KBM-7 (cell line): ENCODE measurements at regions not wholly inside any gene's neighbourhood (a gene's known extent, or its start where the extent isn't known, plus 50 kb on each side); places are given as distances from the start of the nearest gene placed in this dataset.
A peak's percentile ranks its signal among the peaks of the same experiment; 100 is the strongest.

ENCODE experiments used
- DNase-seq: peaks from one replicate; pipeline ENCODE4 v3.0.0-alpha.2; 2015
- in situ Hi-C: fragments of 300-500 bp; cut with MboI; formaldehyde crosslinking; loops from 2 replicates; pipeline ENCODE4 v1.14.3; 2020; ENCODE audit warnings: low sequenced_read_pairs, low pct_unique_long_range_greater_than_20kb, mixed read lengths

DNA sequence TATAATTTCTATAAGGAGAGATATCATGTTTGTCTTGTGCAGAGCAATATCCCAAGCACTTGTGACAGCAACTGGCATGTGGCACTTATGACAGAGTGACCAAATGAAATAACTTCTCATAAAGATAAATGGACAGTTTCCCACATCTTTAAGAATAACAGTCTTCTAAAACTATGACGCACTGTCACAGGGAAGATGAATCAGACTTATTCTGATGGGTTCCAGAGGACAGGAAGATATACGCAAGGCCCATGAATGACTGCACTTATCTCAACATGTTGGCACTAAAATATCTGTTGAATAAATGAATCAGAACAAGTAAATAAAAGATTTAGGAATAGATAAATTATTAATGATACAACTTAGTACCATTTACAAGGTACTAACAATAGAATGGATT is 465.8 kb upstream of the SYT1 start:
- no peak for DNase-seq
- in situ Hi-C loops, result no loop called here

- DNase-seq, result no peak
- in situ Hi-C loops, result no loop called here
Measured at GRCh38 chr12:78402366-78403134, 462.0 kb upstream of the SYT1 start.

GRCh38 chr12:78403136-78403535 is 461.4 kb upstream of the SYT1 start:
- no peak for DNase-seq
- in situ Hi-C loops, result no loop called here

GRCh38 chr12:78403681-78404080 is 460.9 kb upstream of the SYT1 start:
- in situ Hi-C loops, result no loop called here
- no peak for DNase-seq

- in situ Hi-C loops, result no loop called here
- no peak for DNase-seq
Measured at GRCh38 chr12:78406213-78406612, 458.4 kb upstream of the SYT1 start.

GRCh38 chr12:78406828-78407227 is 457.7 kb upstream of the SYT1 start:
- no peak for DNase-seq
- in situ Hi-C loops, result no loop called here

GRCh38 chr12:78407722-78408121 is 456.9 kb upstream of the SYT1 start:
- no peak for DNase-seq
- in situ Hi-C loops, result no loop called here

GRCh38 chr12:78414071-78414470 is 450.5 kb upstream of the SYT1 start:
- in situ Hi-C loops, result no loop called here
- no peak for DNase-seq

DNA sequence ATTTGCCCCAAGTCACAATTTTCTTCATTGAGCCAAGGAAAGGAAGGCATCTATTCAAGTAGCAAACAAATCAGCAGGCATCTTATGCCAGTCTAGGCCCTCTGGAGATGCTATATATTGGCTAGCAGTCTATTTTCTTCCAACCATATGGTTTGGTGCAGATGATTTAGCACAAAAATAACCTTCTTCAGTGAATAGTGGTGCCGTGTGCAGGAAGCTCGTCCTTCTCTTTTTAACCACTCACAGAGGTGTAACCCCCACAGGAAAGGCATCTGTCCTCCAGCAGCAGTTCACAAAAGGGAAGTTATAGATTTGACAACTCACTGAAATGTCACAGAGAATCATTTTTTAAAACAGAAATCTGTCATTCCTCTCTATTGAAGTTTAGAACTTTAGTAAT is 445.7 kb upstream of the SYT1 start:
- in situ Hi-C loops, result no loop called here
- DNase-seq, result peak; percentile 78

DNA sequence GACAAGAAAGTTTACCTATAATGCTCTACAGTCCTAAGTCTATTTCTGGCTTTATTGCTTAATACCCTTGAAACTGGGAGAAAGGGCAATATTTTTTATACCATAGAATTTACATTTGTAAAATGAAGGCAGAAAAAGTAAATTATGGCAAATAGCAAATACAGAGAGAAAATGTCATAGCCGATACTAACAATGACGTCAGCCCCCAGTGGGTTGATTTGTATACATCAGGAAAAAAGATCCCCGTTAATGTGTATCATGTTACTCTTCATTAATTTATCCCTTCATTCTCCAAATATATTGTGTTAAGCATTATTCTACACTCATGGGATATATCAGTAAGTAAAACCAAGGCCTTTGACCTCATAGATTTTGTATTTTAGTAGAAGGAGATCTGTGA is 445.1 kb upstream of the SYT1 start:
- in situ Hi-C loops, result no loop called here

DNA sequence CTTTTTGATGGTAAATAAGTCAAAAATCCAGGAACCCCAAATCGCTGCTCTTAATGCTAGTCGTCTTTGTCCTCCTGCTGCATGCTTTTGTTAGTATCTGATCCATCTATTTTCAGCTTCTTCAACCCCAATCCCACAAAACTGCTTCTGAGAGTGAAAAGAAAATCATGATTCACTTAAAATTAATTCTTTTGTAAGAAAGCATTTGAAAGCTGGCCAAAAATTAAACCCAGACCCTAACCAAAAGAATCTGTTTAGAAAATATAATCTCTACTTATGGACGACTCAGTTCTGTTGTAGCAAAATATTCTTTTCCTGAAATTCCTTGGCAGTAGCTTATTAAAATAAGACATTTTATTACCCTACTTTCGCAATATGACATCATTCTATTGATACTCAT is 443.6 kb upstream of the SYT1 start:
- in situ Hi-C loops, result no loop called here
- DNase-seq, result no peak

More for the DNA sequence above, 445.1 kb upstream of the SYT1 start:
- DNase-seq, result no peak

GRCh38 chr12:78430551-78430950 is 434.0 kb upstream of the SYT1 start:
- in situ Hi-C loops, result no loop called here

GRCh38 chr12:78431931-78432330 is 432.6 kb upstream of the SYT1 start:
- no peak for DNase-seq
- in situ Hi-C loops, result no loop called here

More at GRCh38 chr12:78430551-78430950, 434.0 kb upstream of the SYT1 start:
- no peak for DNase-seq

DNA sequence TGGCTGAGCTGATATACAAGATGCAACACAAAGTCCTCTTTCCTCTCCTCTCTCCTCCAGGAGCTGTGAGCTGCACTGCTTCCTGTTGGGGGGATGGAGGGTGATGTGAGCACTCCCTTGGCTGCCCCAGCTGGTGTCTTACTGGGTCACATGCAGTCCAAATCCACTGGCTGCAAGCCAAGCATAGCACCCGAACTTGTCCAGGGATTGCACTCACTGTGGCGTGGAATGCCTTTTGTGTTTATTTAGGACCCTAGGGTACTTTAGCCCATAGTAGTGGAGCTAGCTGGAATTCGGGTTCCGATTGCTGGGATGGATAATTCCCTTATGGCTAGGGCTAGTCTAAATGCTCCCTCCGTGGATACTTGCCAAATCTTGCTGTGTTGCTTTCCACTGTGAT is 424.9 kb upstream of the SYT1 start:
- in situ Hi-C loops, result no loop called here
- no peak for DNase-seq

DNA sequence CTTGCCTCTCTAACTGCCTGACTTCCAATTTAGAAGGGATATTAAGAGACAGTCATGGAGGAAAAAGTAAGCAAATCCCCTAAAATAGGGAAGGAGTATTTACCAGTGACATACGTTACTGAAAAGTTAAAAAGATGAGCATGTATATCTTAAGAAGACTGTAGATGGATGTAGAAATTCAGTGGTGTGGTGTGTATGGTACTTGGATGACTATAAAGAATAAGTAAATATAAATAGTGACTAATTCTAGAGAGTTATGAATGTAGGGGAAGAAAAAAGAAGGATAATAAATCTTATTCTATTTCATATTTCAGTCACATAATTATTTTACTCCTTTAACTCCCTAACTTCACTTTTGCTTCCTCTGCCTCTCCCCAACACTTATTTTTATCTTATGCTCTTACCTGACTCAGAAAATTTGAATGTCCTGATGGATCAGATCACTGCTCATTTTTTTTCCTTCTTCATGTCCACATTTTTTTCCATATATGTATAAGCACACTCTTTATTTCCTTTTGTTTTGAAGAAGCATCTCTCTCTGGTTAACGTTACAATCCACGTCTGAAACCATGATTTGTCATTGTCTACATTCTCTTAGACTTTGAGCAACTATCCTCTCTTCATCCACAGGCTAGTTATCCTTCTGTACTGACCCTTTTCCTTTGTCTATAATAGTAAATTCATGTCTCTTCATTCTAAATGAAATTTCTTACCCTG is 422.7 kb upstream of the SYT1 start:
- no peak for DNase-seq
- in situ Hi-C loops, result no loop called here

DNA sequence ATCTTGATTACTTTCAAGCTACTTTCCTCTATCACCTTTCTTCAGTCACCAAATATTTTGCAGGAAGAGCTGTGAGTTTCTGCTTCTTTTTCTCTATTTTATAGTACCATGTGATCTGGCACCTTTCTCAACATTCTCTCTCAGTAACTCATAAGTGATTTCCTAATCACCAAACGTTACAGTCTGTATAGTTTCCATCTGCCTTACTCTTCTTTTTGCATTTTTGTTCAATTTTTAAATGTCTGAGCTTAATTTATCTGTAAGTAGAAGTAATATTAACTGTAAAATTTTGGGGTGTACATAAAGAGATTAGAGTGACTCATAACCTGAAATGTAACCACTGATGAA is 422.1 kb upstream of the SYT1 start:
- in situ Hi-C loops, result no loop called here
- no peak for DNase-seq

DNA sequence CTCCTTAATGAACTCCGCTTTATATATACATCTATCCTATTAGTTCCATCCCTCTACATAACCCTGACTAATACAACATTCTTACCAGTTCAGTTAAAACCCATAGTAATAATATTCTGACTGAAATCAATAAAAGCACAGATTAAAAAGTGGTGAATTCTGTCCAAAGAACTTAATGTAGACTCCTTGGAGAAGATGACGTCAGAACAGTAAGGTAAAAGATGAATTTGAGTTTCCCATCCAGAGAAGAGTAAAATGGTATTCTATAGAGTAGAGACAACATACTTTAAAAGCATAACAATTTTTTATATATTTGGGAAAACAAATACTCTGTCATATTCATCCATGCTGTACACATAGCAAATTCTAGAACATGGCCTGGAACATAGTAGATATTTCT is 418.0 kb upstream of the SYT1 start:
- no peak for DNase-seq
- in situ Hi-C loops, result no loop called here

GRCh38 chr12:78447373-78447772 is 417.2 kb upstream of the SYT1 start:
- in situ Hi-C loops, result no loop called here
- no peak for DNase-seq

GRCh38 chr12:78448692-78449091 is 415.9 kb upstream of the SYT1 start:
- in situ Hi-C loops, result no loop called here
- no peak for DNase-seq

DNA sequence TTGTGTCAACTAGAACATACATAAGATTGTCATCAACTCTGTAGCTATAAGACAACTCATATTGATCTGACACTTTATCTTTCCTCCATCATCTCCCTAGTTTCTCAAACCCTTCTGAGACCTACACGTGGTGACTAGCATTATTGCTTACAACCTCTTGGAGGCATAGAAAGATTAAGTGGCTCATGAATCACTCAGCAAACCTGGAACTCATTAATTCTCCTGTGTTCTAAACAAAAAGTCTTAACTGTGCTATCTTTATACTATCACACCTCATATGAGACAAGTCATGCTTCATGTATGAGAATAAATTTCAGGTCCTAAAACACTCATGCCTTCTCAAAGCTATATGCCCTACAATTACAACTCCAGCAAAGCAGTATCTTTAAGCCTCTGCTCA is 408.6 kb upstream of the SYT1 start:
- DNase-seq, result no peak
- in situ Hi-C loops, result no loop called here

DNA sequence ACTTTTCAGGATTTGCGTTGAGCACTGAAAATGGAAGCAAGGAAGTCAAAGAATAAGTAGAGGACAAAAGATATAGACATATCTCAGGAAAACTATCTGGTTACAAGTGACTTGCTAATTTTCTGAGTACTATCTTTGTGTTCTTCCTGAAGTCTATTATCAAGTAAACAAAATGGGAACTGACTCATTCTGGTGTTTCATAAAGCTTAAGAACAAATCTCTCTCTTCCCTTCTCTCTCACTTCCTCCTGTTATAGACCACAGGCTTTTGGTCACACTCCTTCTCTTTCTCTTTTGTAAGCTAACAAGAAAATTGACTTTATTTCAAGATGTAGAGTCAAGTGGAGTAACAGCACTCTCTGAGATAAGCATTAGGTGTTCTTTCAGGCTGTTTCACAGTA is 406.6 kb upstream of the SYT1 start:
- DNase-seq, result peak; percentile 11
- in situ Hi-C loops, result no loop called here
